GM12873 (cell line): ENCODE measurements at regions not wholly inside any gene's neighbourhood (a gene's known extent, or its start where the extent isn't known, plus 50 kb on each side); places are given as distances from the start of the nearest gene placed in this dataset.

Experiments
- TF ChIP-seq, protein P1 (sequence below): IDR thresholded peaks from 2 replicates; pipeline ENCODE4 v1.5.1; 2012; ENCODE audit warnings: low read depth, mild to moderate bottlenecking, moderate library complexity, low read length, control low read depth; ENCODE audit not compliant: insufficient read depth; ENCODE audit errors: missing control alignments

DNA sequence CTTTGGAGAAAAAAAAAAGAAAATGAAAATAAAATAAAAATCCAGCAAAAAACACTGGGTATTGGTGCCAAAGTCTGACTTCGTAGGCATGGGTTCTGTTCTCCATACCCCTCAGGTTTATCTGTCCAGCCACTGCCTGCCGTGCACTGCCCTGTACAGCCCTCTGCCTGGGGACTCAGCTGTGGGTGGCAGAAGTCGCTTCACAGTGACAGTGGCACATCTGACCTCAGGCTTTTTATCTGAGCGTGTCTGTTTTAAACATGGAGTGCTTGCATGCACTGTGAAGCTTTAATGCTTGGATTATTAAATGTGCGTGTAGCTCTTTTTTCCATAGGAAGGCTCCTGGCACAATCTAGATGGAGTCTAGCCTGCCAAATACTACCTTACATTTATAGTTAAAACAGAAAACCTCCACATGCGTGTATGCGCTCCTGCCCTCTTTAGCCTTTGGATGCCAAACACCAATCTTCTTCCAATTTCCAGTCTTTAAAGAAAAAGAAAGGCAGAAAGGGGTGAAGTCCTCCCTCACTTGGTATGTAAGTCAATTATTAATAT lies 375.5 kb downstream of the UTRN start:
- TF ChIP-seq, protein P1, sequence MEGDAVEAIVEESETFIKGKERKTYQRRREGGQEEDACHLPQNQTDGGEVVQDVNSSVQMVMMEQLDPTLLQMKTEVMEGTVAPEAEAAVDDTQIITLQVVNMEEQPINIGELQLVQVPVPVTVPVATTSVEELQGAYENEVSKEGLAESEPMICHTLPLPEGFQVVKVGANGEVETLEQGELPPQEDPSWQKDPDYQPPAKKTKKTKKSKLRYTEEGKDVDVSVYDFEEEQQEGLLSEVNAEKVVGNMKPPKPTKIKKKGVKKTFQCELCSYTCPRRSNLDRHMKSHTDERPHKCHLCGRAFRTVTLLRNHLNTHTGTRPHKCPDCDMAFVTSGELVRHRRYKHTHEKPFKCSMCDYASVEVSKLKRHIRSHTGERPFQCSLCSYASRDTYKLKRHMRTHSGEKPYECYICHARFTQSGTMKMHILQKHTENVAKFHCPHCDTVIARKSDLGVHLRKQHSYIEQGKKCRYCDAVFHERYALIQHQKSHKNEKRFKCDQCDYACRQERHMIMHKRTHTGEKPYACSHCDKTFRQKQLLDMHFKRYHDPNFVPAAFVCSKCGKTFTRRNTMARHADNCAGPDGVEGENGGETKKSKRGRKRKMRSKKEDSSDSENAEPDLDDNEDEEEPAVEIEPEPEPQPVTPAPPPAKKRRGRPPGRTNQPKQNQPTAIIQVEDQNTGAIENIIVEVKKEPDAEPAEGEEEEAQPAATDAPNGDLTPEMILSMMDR, result no peak

DNA sequence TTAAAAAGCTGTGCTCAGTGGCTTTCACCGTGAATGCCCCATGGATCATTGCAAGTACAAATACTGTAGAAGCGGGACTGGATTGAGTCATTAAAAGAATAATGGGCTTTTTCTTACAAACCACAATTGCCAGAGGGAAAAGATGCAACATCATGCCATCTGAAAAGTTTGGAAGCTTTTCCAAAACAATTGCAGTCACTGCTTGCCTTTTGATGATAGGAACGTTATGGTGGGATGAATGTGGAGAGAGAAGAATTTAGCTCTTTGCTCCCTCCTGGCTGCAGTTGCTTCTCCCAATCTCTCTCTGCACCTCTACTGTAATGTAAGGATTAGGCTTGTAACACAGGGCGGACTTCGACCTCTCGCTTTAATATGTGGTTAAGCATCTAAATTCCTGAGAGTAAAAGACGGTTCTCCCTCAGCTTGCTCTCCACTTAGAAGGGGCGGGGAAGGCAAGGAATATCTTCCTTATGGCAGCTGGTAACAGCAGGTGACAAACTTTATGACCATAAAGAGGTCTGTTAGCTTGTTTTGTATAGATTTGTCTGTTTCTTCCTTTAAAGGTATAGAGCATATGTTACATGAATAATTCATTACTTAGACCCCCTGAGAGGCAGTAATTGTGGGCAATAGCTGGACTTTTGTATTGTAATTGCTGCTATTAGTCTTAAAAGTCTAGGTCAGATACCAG lies 376.1 kb downstream of the UTRN start:
- TF ChIP-seq, protein P1, result no peak

DNA sequence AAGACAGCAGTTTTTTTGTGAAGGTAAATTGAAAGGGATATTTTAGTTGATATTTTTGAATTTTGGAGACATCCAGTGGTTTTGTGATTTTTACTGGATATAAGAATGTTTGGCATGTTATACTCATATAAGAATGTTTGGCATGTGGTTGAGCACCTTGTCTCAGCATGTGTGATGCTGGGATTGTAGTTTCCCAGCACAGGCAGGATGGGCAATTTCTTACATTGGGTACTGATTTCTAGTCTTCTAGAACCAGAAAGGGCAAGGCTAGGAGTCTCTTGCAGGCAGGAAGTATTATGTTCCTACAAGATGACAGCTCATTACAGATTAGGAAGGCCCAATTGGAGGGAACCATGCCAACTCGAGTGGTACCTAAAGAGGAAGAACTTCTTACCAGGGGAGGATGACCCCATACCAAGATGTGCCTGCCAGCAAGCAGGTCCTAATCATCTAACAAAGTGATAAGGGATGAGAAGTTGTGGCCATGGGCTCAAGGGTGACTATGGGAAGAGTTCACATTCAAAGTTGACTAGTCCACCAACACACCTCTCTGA lies 377.8 kb downstream of the UTRN start:
- TF ChIP-seq, protein P1, result no peak

DNA sequence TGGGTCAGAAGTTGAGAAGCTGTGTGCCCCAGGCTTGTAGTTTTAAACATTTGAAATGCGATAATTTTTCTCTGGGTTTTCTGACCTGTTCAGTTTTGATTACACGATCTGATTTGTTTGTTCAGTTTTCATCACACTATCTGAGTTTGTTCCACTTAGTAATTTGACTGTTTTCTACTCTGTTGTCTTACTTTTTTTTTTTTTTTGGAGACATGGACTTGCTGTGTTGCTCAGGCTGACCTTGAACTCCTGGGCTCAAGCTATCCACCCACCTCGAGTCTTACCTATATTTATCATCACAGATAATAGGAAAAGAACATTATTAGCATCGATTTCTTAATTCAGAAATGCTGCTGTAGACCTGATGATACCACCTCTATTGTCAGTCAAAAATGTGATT lies 379.1 kb downstream of the UTRN start:
- TF ChIP-seq, protein P1, result no peak

DNA sequence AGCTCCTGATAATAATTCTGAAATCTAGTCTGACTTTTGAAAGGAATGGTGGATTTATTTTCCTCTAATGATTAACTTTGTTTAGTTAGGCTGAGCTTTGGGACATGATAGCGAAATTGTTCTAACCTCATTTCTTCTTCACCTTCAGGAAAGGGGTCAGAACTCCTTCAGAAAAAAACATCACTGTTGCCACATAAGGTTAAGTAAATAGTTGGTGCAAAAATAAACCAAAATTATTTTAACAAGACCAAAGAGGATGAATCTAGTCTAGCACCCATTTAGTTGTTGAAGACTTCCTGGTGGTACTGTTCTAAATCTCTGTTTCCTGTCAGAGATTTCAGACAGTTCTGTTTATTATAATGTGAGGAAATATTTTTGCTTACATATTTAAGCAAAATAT lies 379.8 kb downstream of the UTRN start:
- TF ChIP-seq, protein P1, result no peak

DNA sequence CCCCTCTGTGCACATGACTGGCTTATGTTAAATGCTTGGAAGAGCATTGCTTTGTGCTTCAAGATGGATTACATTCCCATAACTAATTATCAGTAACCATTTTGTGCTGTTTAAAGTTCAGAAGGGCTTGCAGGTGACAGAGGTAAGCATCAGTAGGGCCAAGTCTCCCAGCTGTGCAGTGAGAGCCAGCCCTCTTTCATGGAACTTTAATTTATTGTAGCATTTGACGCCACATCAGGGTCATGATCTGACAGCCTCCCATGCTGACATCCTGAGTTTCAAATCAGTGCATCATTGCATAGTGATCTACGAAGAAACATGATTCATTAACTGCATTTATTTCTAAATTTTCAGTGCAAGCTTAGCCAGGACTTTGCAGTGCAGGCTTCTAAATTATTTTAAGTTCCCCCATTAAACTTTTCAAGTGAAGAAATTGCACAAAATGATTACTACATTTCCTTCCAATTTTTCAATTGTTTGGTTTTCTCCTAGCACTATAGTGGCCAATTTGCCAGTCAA lies 380.9 kb downstream of the UTRN start:
- TF ChIP-seq, protein P1, result no peak

DNA sequence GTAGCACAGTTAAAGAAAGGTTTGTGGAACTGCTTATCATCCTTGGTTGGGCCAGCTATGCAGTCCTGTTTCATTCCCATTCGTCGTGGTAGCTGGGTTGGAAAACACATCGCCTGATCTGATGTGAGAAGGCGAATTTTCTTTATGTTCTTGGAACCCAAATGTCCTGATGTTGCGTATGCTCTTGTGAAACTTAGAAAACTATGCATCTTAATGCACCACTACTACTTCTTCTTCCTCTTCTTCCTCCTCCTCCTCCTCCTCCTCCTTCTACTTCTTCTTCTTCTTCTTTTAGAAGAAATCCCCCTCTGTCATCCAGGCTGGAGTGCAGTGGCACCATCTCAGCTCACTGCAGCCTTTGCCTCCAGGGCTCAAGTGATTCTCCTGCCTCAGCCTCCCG lies 381.6 kb downstream of the UTRN start:
- TF ChIP-seq, protein P1, result no peak
